GM23338 (cell line): ENCODE measurements at regions not wholly inside any gene's neighbourhood (a gene's known extent, or its start where the extent isn't known, plus 50 kb on each side); places are given as distances from the start of the nearest gene placed in this dataset.

ENCODE experiments used
- ATAC-seq: fragments of 200-7000 bp; cut with Tn5 transposase; 3 replicates; pipeline ENCODE4 v1.9.1; 2020
- DNase-seq: peaks from one replicate; pipeline ENCODE4 v3.0.0-alpha.2; 2015; ENCODE audit warnings: low spot score
- H2AFZ ChIP-seq: fragments of 200-600 bp; sonication (generic); 2 replicates; pipeline ENCODE4 v1.8.0; 2016; ENCODE audit warnings: antibody characterized with exemption, mild to moderate bottlenecking, moderate library complexity
- H3F3A ChIP-seq: fragments of 200-600 bp; sonication (generic); replicated peaks from 2 replicates; pipeline ENCODE4 v1.8.0; 2017; ENCODE audit warnings: antibody characterized with exemption, mixed run types, low read depth
- H3K27ac ChIP-seq: fragments of 200-600 bp; sonication (generic); 2 replicates; pipeline ENCODE4 v1.6.1; 2016; ENCODE audit warnings: low read depth
- H3K27me3 ChIP-seq: fragments of 200-600 bp; sonication (generic); 2 replicates; pipeline ENCODE4 v1.8.0; 2016; ENCODE audit warnings: mild to moderate bottlenecking, mixed run types, moderate library complexity; ENCODE audit not compliant: insufficient read depth
- H3K36me3 ChIP-seq: fragments of 200-600 bp; sonication (generic); 2 replicates; pipeline ENCODE4 v1.8.0; 2016; ENCODE audit warnings: mild to moderate bottlenecking; ENCODE audit not compliant: insufficient read depth
- H3K4me1 ChIP-seq: fragments of 200-600 bp; sonication (generic); 2 replicates; pipeline ENCODE4 v1.8.0; 2016; ENCODE audit warnings: mild to moderate bottlenecking, moderate library complexity; ENCODE audit not compliant: insufficient read depth
- H3K4me2 ChIP-seq: fragments of 200-600 bp; sonication (generic); 2 replicates; pipeline ENCODE4 v1.7.1; 2017; ENCODE audit warnings: mixed run types
- H3K4me3 ChIP-seq: fragments of 200-600 bp; sonication (generic); 2 replicates; pipeline ENCODE4 v1.6.1; 2016; ENCODE audit warnings: mixed run types
- H3K79me2 ChIP-seq: fragments of 200-600 bp; sonication (generic); replicated peaks from 2 replicates; pipeline ENCODE4 v1.8.0; 2017; ENCODE audit warnings: mild to moderate bottlenecking; ENCODE audit not compliant: insufficient read depth
- H3K9me2 ChIP-seq: fragments of 200-600 bp; sonication (generic); 2 replicates; pipeline ENCODE4 v1.8.0; 2017; ENCODE audit not compliant: insufficient read depth
- H4K20me1 ChIP-seq: fragments of 200-600 bp; sonication (generic); replicated peaks from 2 replicates; pipeline ENCODE4 v1.8.0; 2017; ENCODE audit warnings: mild to moderate bottlenecking; ENCODE audit not compliant: insufficient read depth
- H3K27ac Mint-ChIP-seq: 2 replicates; pipeline ENCODE4 v1.8.0; 2020; ENCODE audit warnings: inconsistent platforms, mild to moderate bottlenecking, moderate library complexity, mixed read lengths
- H3K27me3 Mint-ChIP-seq: 3 replicates; pipeline ENCODE4 v1.8.0; 2022; ENCODE audit warnings: low read depth, mild to moderate bottlenecking, moderate library complexity, mixed read lengths, inconsistent platforms; ENCODE audit not compliant: insufficient read depth, poor library complexity
- H3K36me3 Mint-ChIP-seq: 3 replicates; pipeline ENCODE4 v1.8.0; 2021; ENCODE audit warnings: low read depth, mild to moderate bottlenecking, inconsistent platforms, moderate library complexity, mixed read lengths
- H3K4me1 Mint-ChIP-seq: 3 replicates; pipeline ENCODE4 v1.8.0; 2020; ENCODE audit warnings: mild to moderate bottlenecking, inconsistent platforms, mixed read lengths
- H3K4me3 Mint-ChIP-seq: 3 replicates; pipeline ENCODE4 v1.8.0; 2021; ENCODE audit warnings: moderate library complexity, mild to moderate bottlenecking, inconsistent platforms, mixed read lengths
- H3K9me3 Mint-ChIP-seq: 3 replicates; pipeline ENCODE4 v1.8.0; 2020; ENCODE audit warnings: moderate library complexity, mild to moderate bottlenecking, inconsistent platforms, mixed read lengths
- CREB1 ChIP-seq: fragments of 250-450 bp; sonication (Bioruptor Pico); IDR thresholded peaks from 2 replicates; pipeline ENCODE4 v1.5.0; 2020; ENCODE audit warnings: low read depth, mild to moderate bottlenecking, moderate library complexity
- CTCF ChIP-seq, 2 experiments: fragments of 200-600 bp in 1 of 2; sonication (generic) in 1 of 2; conservative IDR thresholded peaks; 2 replicates each; pipeline versions ENCODE4 v1.5.1 to v1.6.1; 2016 to 2017; ENCODE audit warnings: antibody characterized with exemption in 2 of 2, low read depth in 2 of 2, mild to moderate bottlenecking in 2 of 2, moderate library complexity in 1 of 2
- EZH2 ChIP-seq: fragments of 200-600 bp; sonication (generic); IDR thresholded peaks from one replicate; pipeline ENCODE4 v1.8.0; 2017; ENCODE audit warnings: antibody characterized with exemption, mild to moderate bottlenecking, low read depth; ENCODE audit not compliant: unreplicated experiment
- EZH2phosphoT487 ChIP-seq: fragments of 200-600 bp; sonication (generic); IDR thresholded peaks from one replicate; pipeline ENCODE4 v1.8.1; 2018; ENCODE audit warnings: antibody characterized with exemption; ENCODE audit not compliant: unreplicated experiment
- JUNB ChIP-seq: IDR thresholded peaks from one replicate; pipeline ENCODE4 v1.6.1; 2016; ENCODE audit warnings: antibody characterized with exemption; ENCODE audit not compliant: unreplicated experiment
- NANOG ChIP-seq: IDR thresholded peaks from 2 replicates; pipeline ENCODE4 v1.6.1; 2016; ENCODE audit warnings: antibody characterized with exemption, borderline replicate concordance
- POLR2AphosphoS5 ChIP-seq: IDR thresholded peaks from 2 replicates; pipeline ENCODE4 v1.6.1; 2016; ENCODE audit warnings: antibody characterized with exemption, low read depth
- REST ChIP-seq: IDR thresholded peaks from one replicate; pipeline ENCODE4 v1.6.1; 2018; ENCODE audit warnings: antibody characterized with exemption; ENCODE audit not compliant: unreplicated experiment
- STAT1 ChIP-seq: IDR thresholded peaks from one replicate; pipeline ENCODE4 v1.6.1; 2016; ENCODE audit warnings: antibody characterized with exemption; ENCODE audit not compliant: unreplicated experiment
- ZNF114 ChIP-seq: fragments of 250-450 bp; sonication (Bioruptor Pico); IDR thresholded peaks from 2 replicates; pipeline ENCODE4 v1.5.0; 2020; ENCODE audit warnings: mild to moderate bottlenecking, moderate library complexity
- ZNF331 ChIP-seq: fragments of 250-450 bp; sonication (Bioruptor Pico); IDR thresholded peaks from 2 replicates; pipeline ENCODE4 v1.5.0; 2020; ENCODE audit warnings: low read depth, mild to moderate bottlenecking, moderate library complexity

GRCh38 chr4:124206779-124207605 is 505.5 kb downstream of the ANKRD50 start:
- H3K4me3 ChIP-seq: no peak overlapping the region
- no peak overlapping the region for H3K27ac Mint-ChIP-seq
- no peak for ATAC-seq
- TF ChIP-seq ZNF114 (CRISPR knock-in tag) (no peak), CTCF (conservative IDR thresholded peaks at IDR 0.05; ENCODE audit: low read depth in 2 of 2) (no peak), EZH2phosphoT487 (no peak), CREB1 (no peak), ZNF331 (no peak), NANOG (no peak), REST (no peak), EZH2 (no peak), POLR2AphosphoS5 (no peak), STAT1 (no peak)
- H3K27ac ChIP-seq: no peak overlapping the region
- no peaks in the 10 kb centered on the region for H3K27me3 ChIP-seq
- no peak overlapping the region for H3K4me2 ChIP-seq
- H3K4me3 Mint-ChIP-seq: no peak overlapping the region
- H3K9me3 Mint-ChIP-seq: no peaks in the 10 kb centered on the region
- H3K4me1 ChIP-seq: peaks cover 3% of the 10 kb centered on the region; the same call in 1 of the 2 replicates
- H2AFZ ChIP-seq: no peak overlapping the region
- H3K27me3 Mint-ChIP-seq: no peaks in the 10 kb centered on the region
- DNase-seq: no peak
- no peaks in the 10 kb centered on the region for H3K9me2 ChIP-seq
- no peaks in the 10 kb centered on the region for H4K20me1 ChIP-seq
- no peaks in the 10 kb centered on the region for H3K36me3 ChIP-seq
- no peaks in the 10 kb centered on the region for H3K79me2 ChIP-seq
- no peaks in the 10 kb centered on the region for H3F3A ChIP-seq
- peaks cover 13% of the 10 kb centered on the region; the same call in 2 of the 3 replicates for H3K4me1 Mint-ChIP-seq
- no peaks in the 10 kb centered on the region for H3K36me3 Mint-ChIP-seq

GRCh38 chr4:124209211-124209610 is 503.3 kb downstream of the ANKRD50 start:
- H3K27me3 Mint-ChIP-seq: no peaks in the 10 kb centered on the region
- H3K4me3 Mint-ChIP-seq: no peak overlapping the region
- Histone ChIP-seq H3K27me3 (no peaks in the 10 kb centered on the region), H3K4me3 (no peak overlapping the region), H3K4me1 (peaks cover 3% of the 10 kb centered on the region; the same call in 1 of the 2 replicates), H3K4me2 (no peak overlapping the region; the same call in 1 of the 2 replicates), H3F3A (no peaks in the 10 kb centered on the region), H3K79me2 (no peaks in the 10 kb centered on the region), H3K9me2 (no peaks in the 10 kb centered on the region), H2AFZ (peak overlapping the region; percentile 11; the same call in 1 of the 2 replicates), H3K36me3 (no peaks in the 10 kb centered on the region), H4K20me1 (no peaks in the 10 kb centered on the region), H3K27ac (no peak overlapping the region)
- no peak overlapping the region for H3K27ac Mint-ChIP-seq
- no peak for DNase-seq
- H3K9me3 Mint-ChIP-seq: no peaks in the 10 kb centered on the region
- peaks cover 13% of the 10 kb centered on the region; the same call in 2 of the 3 replicates for H3K4me1 Mint-ChIP-seq
- H3K36me3 Mint-ChIP-seq: no peaks in the 10 kb centered on the region
- ATAC-seq: no peak
- TF ChIP-seq POLR2AphosphoS5 (no peak), ZNF331 (no peak), JUNB (no peak)
